Mesendoderm (in vitro differentiated cells): ENCODE measurements at regions not wholly inside any gene's neighbourhood (a gene's known extent, or its start where the extent isn't known, plus 50 kb on each side); places are given as distances from the start of the nearest gene placed in this dataset.

ENCODE experiments used
- DNase-seq: peaks from one replicate; pipeline ENCODE4 v3.0.0; 2013
- H2AK5ac ChIP-seq: 2 replicates; pipeline ENCODE4 v1.6.1; 2013; ENCODE audit warnings: low read length, inconsistent platforms
- H2BK120ac ChIP-seq: 2 replicates; pipeline ENCODE4 v1.6.1; 2013; ENCODE audit warnings: low read depth, mild to moderate bottlenecking, low read length, moderate library complexity, mixed read lengths
- H2BK15ac ChIP-seq: replicated peaks from 2 replicates; pipeline ENCODE4 v1.6.1; 2013; ENCODE audit warnings: low read depth, mild to moderate bottlenecking, moderate library complexity
- H2BK5ac ChIP-seq: 2 replicates; pipeline ENCODE4 v1.6.1; 2013; ENCODE audit warnings: low read length, inconsistent platforms
- H3K18ac ChIP-seq: 2 replicates; pipeline ENCODE4 v1.6.1; 2013; ENCODE audit warnings: mild to moderate bottlenecking, low read length, mixed read lengths
- H3K23ac ChIP-seq: one replicate; pipeline ENCODE4 v1.6.1; 2013; ENCODE audit warnings: low read length
- H3K27ac ChIP-seq: 2 replicates; pipeline ENCODE4 v1.5.1; 2013; ENCODE audit warnings: low read depth, mild to moderate bottlenecking, inconsistent platforms, low read length, moderate library complexity
- H3K27me3 ChIP-seq: 2 replicates; pipeline ENCODE4 v1.6.1; 2013; ENCODE audit warnings: low read length, control low read depth, mild to moderate bottlenecking, inconsistent platforms; ENCODE audit not compliant: insufficient read depth, poor library complexity
- H3K36me3 ChIP-seq: 2 replicates; pipeline ENCODE4 v1.6.1; 2013; ENCODE audit warnings: low read length, inconsistent platforms; ENCODE audit not compliant: control insufficient read depth, insufficient read depth
- H3K4ac ChIP-seq: one replicate; pipeline ENCODE4 v1.6.1; 2013; ENCODE audit warnings: low read depth, mild to moderate bottlenecking, low read length, moderate library complexity
- H3K4me1 ChIP-seq: 2 replicates; pipeline ENCODE4 v1.6.1; 2013; ENCODE audit warnings: low read depth, low read length, inconsistent platforms; ENCODE audit not compliant: control insufficient read depth
- H3K4me2 ChIP-seq: 2 replicates; pipeline ENCODE4 v1.6.1; 2013; ENCODE audit warnings: low read length
- H3K4me3 ChIP-seq: 2 replicates; pipeline ENCODE4 v1.5.1; 2013; ENCODE audit warnings: mild to moderate bottlenecking, low read length
- H3K56ac ChIP-seq: one replicate; pipeline ENCODE4 v1.6.1; 2013; ENCODE audit warnings: low read length
- H3K79me1 ChIP-seq: 2 replicates; pipeline ENCODE4 v1.6.1; 2013; ENCODE audit warnings: low read length, inconsistent platforms
- H3K79me2 ChIP-seq: 2 replicates; pipeline ENCODE4 v1.6.1; 2013; ENCODE audit warnings: mild to moderate bottlenecking, low read length; ENCODE audit not compliant: control insufficient read depth, insufficient read depth
- H3K9ac ChIP-seq: 2 replicates; pipeline ENCODE4 v1.6.1; 2013; ENCODE audit warnings: low read length, inconsistent platforms
- H4K5ac ChIP-seq: one replicate; pipeline ENCODE4 v1.6.1; 2013; ENCODE audit warnings: low read length
- H4K8ac ChIP-seq: one replicate; pipeline ENCODE4 v1.6.1; 2013; ENCODE audit warnings: low read depth, mild to moderate bottlenecking, control low read depth, low read length, moderate library complexity
- WGBS: extraction: QIAGEN DNeasy Blood & Tissue Kit; methylation state at CpG from one replicate; pipeline ENCODE4 v1.1.7; 2013; ENCODE audit warnings: low lambda C conversion rate, missing lambda C conversion rate; ENCODE audit not compliant: insufficient coverage; ENCODE audit errors: extremely low coverage; 5-methylcytosine and 5-hydroxymethylcytosine counted together

DNA sequence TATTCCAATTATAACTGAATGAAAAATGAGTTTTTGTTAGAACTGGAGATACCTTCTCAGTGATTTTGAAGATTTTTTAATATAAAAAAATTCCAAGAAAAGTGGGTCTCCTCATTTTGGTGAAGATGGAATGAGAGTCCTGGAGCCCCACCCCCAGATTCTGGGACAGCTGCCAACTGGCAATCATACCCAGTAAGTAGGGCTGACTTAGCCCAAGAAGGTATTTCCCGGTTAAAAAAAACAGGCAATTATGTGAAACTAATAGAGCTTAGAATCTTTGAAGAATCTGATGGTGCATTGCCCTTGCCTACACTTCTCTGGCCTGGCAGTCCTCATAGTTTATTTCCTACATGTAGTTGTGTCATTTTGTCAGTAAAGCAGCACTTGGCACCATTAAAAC is 52.8 kb upstream of the VWDE start:
- no peaks in the 10 kb centered on the region for H3K79me2 ChIP-seq
- WGBS, result no CpG with 5 or more reads among the region's 1 CpG
- no peak overlapping the region for H3K18ac ChIP-seq
- H3K56ac ChIP-seq, result no peak overlapping the region
- no peaks in the 10 kb centered on the region for H3K79me1 ChIP-seq
- no peak overlapping the region for H2BK15ac ChIP-seq
- no peak overlapping the region for H3K9ac ChIP-seq
- no peaks in the 10 kb centered on the region for H3K36me3 ChIP-seq
- H3K4me3 ChIP-seq, result no peak overlapping the region
- DNase-seq, result no peak
- H3K4ac ChIP-seq, result no peak overlapping the region
- H3K4me1 ChIP-seq, result no peaks in the 10 kb centered on the region
- H3K27me3 ChIP-seq, result no peaks in the 10 kb centered on the region
- no peak overlapping the region for H4K8ac ChIP-seq
- H3K23ac ChIP-seq, result no peak overlapping the region
- no peak overlapping the region for H4K5ac ChIP-seq
- H3K27ac ChIP-seq, result no peak overlapping the region
- H3K4me2 ChIP-seq, result no peak overlapping the region
- no peak overlapping the region for H2AK5ac ChIP-seq
- H2BK120ac ChIP-seq, result no peak overlapping the region
- H2BK5ac ChIP-seq, result no peak overlapping the region

- H3K9ac ChIP-seq, result no peak overlapping the region
- DNase-seq, result peak; percentile 45
- H3K18ac ChIP-seq, result no peak overlapping the region
- no peak overlapping the region for H3K4me3 ChIP-seq
- no peak overlapping the region for H2AK5ac ChIP-seq
- H3K79me1 ChIP-seq, result no peaks in the 10 kb centered on the region
- no peak overlapping the region for H2BK120ac ChIP-seq
- H4K5ac ChIP-seq, result no peak overlapping the region
- H3K27me3 ChIP-seq, result no peaks in the 10 kb centered on the region
- H3K27ac ChIP-seq, result no peak overlapping the region
- no peak overlapping the region for H4K8ac ChIP-seq
- no peak overlapping the region for H3K56ac ChIP-seq
- no peak overlapping the region for H2BK5ac ChIP-seq
- H3K4me2 ChIP-seq, result no peak overlapping the region
- no peaks in the 10 kb centered on the region for H3K36me3 ChIP-seq
- no peak overlapping the region for H2BK15ac ChIP-seq
- no peak overlapping the region for H3K23ac ChIP-seq
- H3K4me1 ChIP-seq, result no peaks in the 10 kb centered on the region
- no CpG with 5 or more reads among the region's 4 CpGs for WGBS
- no peak overlapping the region for H3K4ac ChIP-seq
- no peaks in the 10 kb centered on the region for H3K79me2 ChIP-seq
Measured at GRCh38 chr7:12458520-12459131, 55.0 kb upstream of the VWDE start.

- Histone ChIP-seq H3K18ac (no peak overlapping the region), H2BK15ac (no peak overlapping the region), H2AK5ac (no peak overlapping the region), H4K5ac (no peak overlapping the region), H3K27ac (no peak overlapping the region), H3K9ac (no peak overlapping the region), H3K4me2 (no peak overlapping the region), H3K27me3 (no peaks in the 10 kb centered on the region), H3K79me2 (no peaks in the 10 kb centered on the region), H3K36me3 (no peaks in the 10 kb centered on the region), H3K4me1 (no peaks in the 10 kb centered on the region), H2BK5ac (no peak overlapping the region), H3K4me3 (no peak overlapping the region), H2BK120ac (no peak overlapping the region), H4K8ac (no peak overlapping the region), H3K4ac (no peak overlapping the region), H3K23ac (no peak overlapping the region), H3K56ac (no peak overlapping the region), H3K79me1 (no peaks in the 10 kb centered on the region)
- no CpG with 5 or more reads among the region's 1 CpG for WGBS
- no peak for DNase-seq
Measured at GRCh38 chr7:12467837-12468236, 64.2 kb upstream of the VWDE start.

DNA sequence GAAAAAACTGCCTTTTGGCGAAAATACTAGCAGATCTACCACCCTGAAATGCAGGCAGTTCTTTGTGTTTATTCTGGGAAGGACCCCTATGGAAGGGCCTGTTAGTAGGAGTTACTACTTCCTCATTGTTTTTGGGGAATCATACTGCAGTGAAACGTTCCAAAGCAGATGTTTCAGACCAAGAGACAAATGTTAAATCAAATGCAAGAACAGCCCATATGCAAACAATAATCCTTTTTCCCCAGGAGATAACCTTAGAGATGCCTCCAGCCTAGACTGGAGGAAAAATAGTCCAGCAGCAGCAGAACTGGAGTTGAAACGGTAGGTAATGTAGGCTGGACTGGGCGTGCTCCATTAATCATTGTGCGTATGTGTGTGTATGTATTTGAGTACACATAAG is 65.9 kb upstream of the VWDE start:
- Histone ChIP-seq H2BK120ac (no peak overlapping the region), H2AK5ac (no peak overlapping the region), H3K56ac (no peak overlapping the region), H3K4me2 (no peak overlapping the region), H3K79me2 (no peaks in the 10 kb centered on the region), H3K9ac (no peak overlapping the region), H4K5ac (no peak overlapping the region), H2BK15ac (no peak overlapping the region), H4K8ac (no peak overlapping the region), H3K18ac (no peak overlapping the region), H3K27me3 (no peaks in the 10 kb centered on the region), H3K4me3 (no peak overlapping the region), H3K4me1 (no peaks in the 10 kb centered on the region), H3K23ac (no peak overlapping the region), H3K27ac (no peak overlapping the region), H3K36me3 (no peaks in the 10 kb centered on the region), H2BK5ac (no peak overlapping the region), H3K79me1 (no peaks in the 10 kb centered on the region), H3K4ac (no peak overlapping the region)
- DNase-seq, result no peak
- no CpG with 5 or more reads among the region's 5 CpGs for WGBS

- no peak overlapping the region for H3K9ac ChIP-seq
- H3K23ac ChIP-seq, result no peak overlapping the region
- no peak overlapping the region for H3K18ac ChIP-seq
- no peaks in the 10 kb centered on the region for H3K36me3 ChIP-seq
- no peak overlapping the region for H3K4me2 ChIP-seq
- H3K4me3 ChIP-seq, result no peak overlapping the region
- no peak overlapping the region for H2BK15ac ChIP-seq
- no peak overlapping the region for H4K8ac ChIP-seq
- H3K79me2 ChIP-seq, result no peaks in the 10 kb centered on the region
- H3K56ac ChIP-seq, result no peak overlapping the region
- H2BK5ac ChIP-seq, result no peak overlapping the region
- no peak overlapping the region for H2AK5ac ChIP-seq
- H3K27ac ChIP-seq, result no peak overlapping the region
- DNase-seq, result no peak
- H4K5ac ChIP-seq, result no peak overlapping the region
- WGBS, result no CpG with 5 or more reads among the region's 29 CpGs
- H3K4me1 ChIP-seq, result no peaks in the 10 kb centered on the region
- H3K27me3 ChIP-seq, result no peaks in the 10 kb centered on the region
- no peak overlapping the region for H2BK120ac ChIP-seq
- H3K4ac ChIP-seq, result no peak overlapping the region
- H3K79me1 ChIP-seq, result no peaks in the 10 kb centered on the region
Measured at GRCh38 chr7:12470930-12471329, 67.3 kb upstream of the VWDE start.

GRCh38 chr7:12474035-12474434 is 70.4 kb upstream of the VWDE start:
- Histone ChIP-seq H3K4ac (no peak overlapping the region), H3K23ac (no peak overlapping the region), H2BK5ac (no peak overlapping the region), H4K5ac (no peak overlapping the region), H3K18ac (no peak overlapping the region), H3K27me3 (no peaks in the 10 kb centered on the region), H2BK15ac (no peak overlapping the region), H2AK5ac (no peak overlapping the region), H3K4me1 (no peaks in the 10 kb centered on the region), H3K4me3 (no peak overlapping the region), H3K79me1 (no peaks in the 10 kb centered on the region), H2BK120ac (no peak overlapping the region), H3K56ac (no peak overlapping the region), H3K27ac (no peak overlapping the region), H4K8ac (no peak overlapping the region), H3K36me3 (no peaks in the 10 kb centered on the region), H3K79me2 (no peaks in the 10 kb centered on the region), H3K4me2 (no peak overlapping the region), H3K9ac (no peak overlapping the region)
- no CpG with 5 or more reads among the region's 4 CpGs for WGBS
- no peak for DNase-seq
